ENCODE measurements at regions not wholly inside any gene's neighbourhood (a gene's known extent, or its start where the extent isn't known, plus 50 kb on each side); places are given as distances from the start of the nearest gene placed in this dataset.

GRCh38 chr4:32002037-32002747 lies 1282.0 kb downstream of the PCDH7 start:
- DNase-seq (ENCODE audit: low spot score in 2 of 2), result no peak
- H3K4me3 ChIP-seq, result no peak overlapping the region

GRCh38 chr4:32003548-32003947 lies 1283.4 kb downstream of the PCDH7 start:
- WGBS, 2 donors, result 83 to 88% methylated on average over 1 of the region's 1 CpG
- no peaks in the 10 kb centered on the region for H3K9me3 ChIP-seq
- no peak overlapping the region for H3K27ac ChIP-seq
- H3K27me3 ChIP-seq, result no peaks in the 10 kb centered on the region
- DNase-seq (ENCODE audit: low spot score in 2 of 2), result no peak
- H3K4me3 ChIP-seq, result no peak overlapping the region
- H3K36me3 ChIP-seq, result no peaks in the 10 kb centered on the region
- TF ChIP-seq CTCF (IDR thresholded peaks at IDR 0.05), result no peak
- TF ChIP-seq EP300 (IDR thresholded peaks at IDR 0.05), result no peak
- TF ChIP-seq POLR2A (IDR thresholded peaks at IDR 0.05), result no peak
- no peaks in the 10 kb centered on the region for H3K4me1 ChIP-seq

More at GRCh38 chr4:32002037-32002747, 1282.0 kb downstream of the PCDH7 start:
- Histone ChIP-seq H3K4me1 (no peaks in the 10 kb centered on the region), H3K27ac (no peak overlapping the region), H3K9me3 (no peaks in the 10 kb centered on the region), H3K36me3 (no peaks in the 10 kb centered on the region), H3K27me3 (no peaks in the 10 kb centered on the region)
- TF ChIP-seq EP300 (IDR thresholded peaks at IDR 0.05), result no peak
- TF ChIP-seq CTCF (IDR thresholded peaks at IDR 0.05), result no peak
- TF ChIP-seq POLR2A (IDR thresholded peaks at IDR 0.05), result no peak
- WGBS, 2 donors, result 72 to 78% methylated on average over 6 of the region's 6 CpGs

- no peaks in the 10 kb centered on the region for H3K27me3 ChIP-seq
- H3K4me3 ChIP-seq, result no peak overlapping the region
- H3K36me3 ChIP-seq, result no peaks in the 10 kb centered on the region
- TF ChIP-seq POLR2A (IDR thresholded peaks at IDR 0.05) (no peak), CTCF (IDR thresholded peaks at IDR 0.05) (no peak), EP300 (IDR thresholded peaks at IDR 0.05) (no peak)
- no peak overlapping the region for H3K27ac ChIP-seq
- 88 to 92% methylated on average over 2 to 3 of the region's 3 CpGs for WGBS, 2 donors
- no peaks in the 10 kb centered on the region for H3K9me3 ChIP-seq
- no peaks in the 10 kb centered on the region for H3K4me1 ChIP-seq
- no peak for DNase-seq (ENCODE audit: low spot score in 2 of 2)
These were observed 1290.1 kb downstream of the PCDH7 start for GRCh38 chr4:32010221-32010620.

- Histone ChIP-seq H3K4me1 (no peaks in the 10 kb centered on the region), H3K9me3 (no peaks in the 10 kb centered on the region), H3K27ac (no peak overlapping the region), H3K4me3 (no peak overlapping the region), H3K36me3 (no peaks in the 10 kb centered on the region), H3K27me3 (no peaks in the 10 kb centered on the region)
- TF ChIP-seq POLR2A (IDR thresholded peaks at IDR 0.05), result no peak
- no peak for TF ChIP-seq EP300 (IDR thresholded peaks at IDR 0.05)
- no peak for TF ChIP-seq CTCF (IDR thresholded peaks at IDR 0.05)
- DNase-seq (ENCODE audit: low spot score in 2 of 2), result no peak
- WGBS, 2 donors, result 48 to 64% methylated on average over 1 of the region's 1 CpG
These were observed 1301.9 kb downstream of the PCDH7 start for GRCh38 chr4:32022071-32022470.

- Histone ChIP-seq H3K4me3 (no peak overlapping the region), H3K9me3 (no peaks in the 10 kb centered on the region), H3K27ac (no peak overlapping the region), H3K27me3 (no peaks in the 10 kb centered on the region), H3K4me1 (no peaks in the 10 kb centered on the region), H3K36me3 (no peaks in the 10 kb centered on the region)
- no peak for TF ChIP-seq CTCF (IDR thresholded peaks at IDR 0.05)
- TF ChIP-seq POLR2A (IDR thresholded peaks at IDR 0.05), result no peak
- no peak for TF ChIP-seq EP300 (IDR thresholded peaks at IDR 0.05)
- WGBS, 2 donors, result 64 to 69% methylated on average over 5 of the region's 5 CpGs
- DNase-seq (ENCODE audit: low spot score in 2 of 2), result no peak
These were observed 1305.8 kb downstream of the PCDH7 start for GRCh38 chr4:32025851-32026459.
